GM12892 (cell line): ENCODE measurements at regions not wholly inside any gene's neighbourhood (a gene's known extent, or its start where the extent isn't known, plus 50 kb on each side); places are given as distances from the start of the nearest gene placed in this dataset.

Experiments
- POLR2A ChIP-seq: IDR thresholded peaks from 2 replicates; pipeline ENCODE4 v1.6.1; 2011; ENCODE audit warnings: low read depth, low read length, control low read depth
- POLR2AphosphoS5 ChIP-seq: IDR thresholded peaks from 2 replicates; pipeline ENCODE4 v1.6.1; 2011; ENCODE audit warnings: low read depth, low read length, control low read depth
- TAF1 ChIP-seq: IDR thresholded peaks from 2 replicates; pipeline ENCODE4 v1.6.1; 2011; ENCODE audit warnings: low read depth, mild to moderate bottlenecking, control low read depth, low read length, borderline replicate concordance

GRCh38 chr12:115511986-115512711, 765.3 kb downstream of the MED13L start:
- TF ChIP-seq POLR2A (no peak), POLR2AphosphoS5 (no peak), TAF1 (no peak)
